HuH-7.5 (cell line): ENCODE measurements at regions not wholly inside any gene's neighbourhood (a gene's known extent, or its start where the extent isn't known, plus 50 kb on each side); places are given as distances from the start of the nearest gene placed in this dataset.
"Not testable (repeated sequence)": the region's sequence is repeated elsewhere in the genome, so short reads cannot be mapped to it uniquely, and the experiment has no call there.

Experiments used
- DNase-seq: peaks from one replicate; pipeline ENCODE4 v3.0.0; 2011; ENCODE audit warnings: low spot score

- DNase-seq: not testable (repeated sequence)
Observed at GRCh38 chr2:163085366-163086024, 246.9 kb upstream of the KCNH7 start.

- DNase-seq: no peak
Observed at GRCh38 chr2:163081754-163082153, 243.2 kb upstream of the KCNH7 start.

- no peak for DNase-seq
Observed at GRCh38 chr2:163077241-163077640, 238.7 kb upstream of the KCNH7 start.

- DNase-seq: no peak
Observed at GRCh38 chr2:163066085-163066484, 227.5 kb upstream of the KCNH7 start.

- DNase-seq: no peak
Observed at GRCh38 chr2:163062524-163062923, 224.0 kb upstream of the KCNH7 start.

GRCh38 chr2:163046615-163047014 is 208.0 kb upstream of the KCNH7 start:
- no peak for DNase-seq

- no peak for DNase-seq
Observed at GRCh38 chr2:163045830-163046229, 207.3 kb upstream of the KCNH7 start.

GRCh38 chr2:163044114-163044513 is 205.5 kb upstream of the KCNH7 start:
- DNase-seq: no peak

- no peak for DNase-seq
Observed at GRCh38 chr2:163043201-163043600, 204.6 kb upstream of the KCNH7 start.

- DNase-seq: no peak
Observed at GRCh38 chr2:163039266-163039665, 200.7 kb upstream of the KCNH7 start.

- no peak for DNase-seq
Observed at GRCh38 chr2:163028807-163029206, 190.2 kb upstream of the KCNH7 start.

- not testable (repeated sequence) for DNase-seq
Observed at GRCh38 chr2:163026136-163026775, 187.7 kb upstream of the KCNH7 start.

GRCh38 chr2:163016882-163017281 is 178.3 kb upstream of the KCNH7 start:
- DNase-seq: not testable (repeated sequence)

- no peak for DNase-seq
Observed at GRCh38 chr2:163011000-163011399, 172.4 kb upstream of the KCNH7 start.

GRCh38 chr2:163008642-163009041 is 170.1 kb upstream of the KCNH7 start:
- no peak for DNase-seq

GRCh38 chr2:162994718-162995117 is 156.2 kb upstream of the KCNH7 start:
- no peak for DNase-seq

- no peak for DNase-seq
Observed at GRCh38 chr2:162992828-162993227, 154.3 kb upstream of the KCNH7 start.

GRCh38 chr2:162989507-162989906 is 150.9 kb upstream of the KCNH7 start:
- DNase-seq: no peak

GRCh38 chr2:162974771-162975170 is 136.2 kb upstream of the KCNH7 start:
- no peak for DNase-seq

GRCh38 chr2:162972383-162972782 is 133.8 kb upstream of the KCNH7 start:
- no peak for DNase-seq

- no peak for DNase-seq
Observed at GRCh38 chr2:162968306-162968705, 129.7 kb upstream of the KCNH7 start.

GRCh38 chr2:162967811-162968210 is 129.2 kb upstream of the KCNH7 start:
- no peak for DNase-seq

GRCh38 chr2:162967147-162967546 is 128.6 kb upstream of the KCNH7 start:
- no peak for DNase-seq

- no peak for DNase-seq
Observed at GRCh38 chr2:162965191-162965590, 126.6 kb upstream of the KCNH7 start.
